ENCODE measurements at regions not wholly inside any gene's neighbourhood (a gene's known extent, or its start where the extent isn't known, plus 50 kb on each side); places are given as distances from the start of the nearest gene placed in this dataset.

- no peaks in the 10 kb centered on the region for H3K27me3 ChIP-seq (replicated peaks)
- H3K27ac ChIP-seq, result no peak overlapping the region
- no peak overlapping the region for H3K4me3 ChIP-seq (ENCODE audit: low read depth, low read length)
- H3K36me3 ChIP-seq (replicated peaks), result no peaks in the 10 kb centered on the region
- TF ChIP-seq, protein P1, sequence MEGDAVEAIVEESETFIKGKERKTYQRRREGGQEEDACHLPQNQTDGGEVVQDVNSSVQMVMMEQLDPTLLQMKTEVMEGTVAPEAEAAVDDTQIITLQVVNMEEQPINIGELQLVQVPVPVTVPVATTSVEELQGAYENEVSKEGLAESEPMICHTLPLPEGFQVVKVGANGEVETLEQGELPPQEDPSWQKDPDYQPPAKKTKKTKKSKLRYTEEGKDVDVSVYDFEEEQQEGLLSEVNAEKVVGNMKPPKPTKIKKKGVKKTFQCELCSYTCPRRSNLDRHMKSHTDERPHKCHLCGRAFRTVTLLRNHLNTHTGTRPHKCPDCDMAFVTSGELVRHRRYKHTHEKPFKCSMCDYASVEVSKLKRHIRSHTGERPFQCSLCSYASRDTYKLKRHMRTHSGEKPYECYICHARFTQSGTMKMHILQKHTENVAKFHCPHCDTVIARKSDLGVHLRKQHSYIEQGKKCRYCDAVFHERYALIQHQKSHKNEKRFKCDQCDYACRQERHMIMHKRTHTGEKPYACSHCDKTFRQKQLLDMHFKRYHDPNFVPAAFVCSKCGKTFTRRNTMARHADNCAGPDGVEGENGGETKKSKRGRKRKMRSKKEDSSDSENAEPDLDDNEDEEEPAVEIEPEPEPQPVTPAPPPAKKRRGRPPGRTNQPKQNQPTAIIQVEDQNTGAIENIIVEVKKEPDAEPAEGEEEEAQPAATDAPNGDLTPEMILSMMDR (IDR thresholded peaks at IDR 0.05; ENCODE audit: low read depth, low read length, missing control alignments), result no peak
- in situ Hi-C loops (cut with HindIII; ENCODE audit: low pct_ligation_motif_present, low sequenced_read_pairs), result no loop called here
- DNase-seq, result no peak
Observed at GRCh38 chr6:2547355-2547754, 203.4 kb downstream of the MYLK4 start.

- in situ Hi-C loops (cut with HindIII; ENCODE audit: low pct_ligation_motif_present, low sequenced_read_pairs), result no loop called here
- TF ChIP-seq, protein P1 (IDR thresholded peaks at IDR 0.05; ENCODE audit: low read depth, low read length, missing control alignments), result no peak
Observed at GRCh38 chr6:2546901-2547300, 203.8 kb downstream of the MYLK4 start.

DNA sequence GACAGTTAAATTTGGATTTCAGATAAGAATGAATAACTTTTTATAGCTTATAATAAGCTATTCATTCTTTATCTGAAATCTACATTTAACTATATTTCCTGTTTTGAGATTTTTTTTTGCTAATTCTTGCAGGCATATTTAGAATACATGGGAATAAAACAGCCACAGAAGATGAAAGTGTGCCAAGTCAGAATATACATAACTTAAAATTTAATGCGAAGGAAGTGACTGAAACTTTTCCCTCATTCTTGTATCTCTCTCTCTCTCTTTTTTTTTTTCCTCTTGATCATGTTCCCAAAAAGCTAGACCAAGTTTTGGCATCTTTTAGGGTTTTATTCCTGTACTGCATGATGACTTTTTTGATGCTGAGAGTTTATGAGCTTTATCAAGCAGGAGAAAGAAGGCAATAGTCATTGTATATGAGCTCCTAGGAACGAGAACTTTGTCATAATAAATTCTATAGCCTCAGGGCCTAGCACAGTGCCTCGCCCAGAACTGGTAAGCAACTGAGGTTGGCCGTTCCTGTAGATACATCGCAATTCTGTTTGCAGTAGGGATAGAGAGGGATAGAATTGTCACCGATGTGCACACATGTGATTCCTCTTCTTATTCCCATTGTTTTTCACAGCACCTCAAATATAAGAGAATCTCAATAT, 205.2 kb downstream of the MYLK4 start:
- no peaks in the 10 kb centered on the region for H3K27me3 ChIP-seq (replicated peaks)
- no peak overlapping the region for H3K4me3 ChIP-seq (ENCODE audit: low read depth, low read length)
- no peaks in the 10 kb centered on the region for H3K36me3 ChIP-seq (replicated peaks)
- H3K27ac ChIP-seq, result no peak overlapping the region
- TF ChIP-seq, protein P1 (IDR thresholded peaks at IDR 0.05; ENCODE audit: low read depth, low read length, missing control alignments), result no peak
- in situ Hi-C loops (cut with HindIII; ENCODE audit: low pct_ligation_motif_present, low sequenced_read_pairs), result no loop called here
- DNase-seq, result no peak

More at GRCh38 chr6:2546901-2547300, 203.8 kb downstream of the MYLK4 start:
- Histone ChIP-seq H3K27me3 (replicated peaks) (no peaks in the 10 kb centered on the region), H3K27ac (no peak overlapping the region), H3K4me3 (ENCODE audit: low read depth, low read length) (no peak overlapping the region), H3K36me3 (replicated peaks) (no peaks in the 10 kb centered on the region)
- no peak for DNase-seq

GRCh38 chr6:2543321-2543720, 207.4 kb downstream of the MYLK4 start:
- Histone ChIP-seq H3K4me3 (ENCODE audit: low read depth, low read length) (no peak overlapping the region), H3K36me3 (replicated peaks) (no peaks in the 10 kb centered on the region), H3K27me3 (replicated peaks) (no peaks in the 10 kb centered on the region), H3K27ac (no peak overlapping the region)
- in situ Hi-C loops (cut with HindIII; ENCODE audit: low pct_ligation_motif_present, low sequenced_read_pairs), result no loop called here
- TF ChIP-seq, protein P1 (IDR thresholded peaks at IDR 0.05; ENCODE audit: low read depth, low read length, missing control alignments), result no peak
- DNase-seq, result no peak

DNA sequence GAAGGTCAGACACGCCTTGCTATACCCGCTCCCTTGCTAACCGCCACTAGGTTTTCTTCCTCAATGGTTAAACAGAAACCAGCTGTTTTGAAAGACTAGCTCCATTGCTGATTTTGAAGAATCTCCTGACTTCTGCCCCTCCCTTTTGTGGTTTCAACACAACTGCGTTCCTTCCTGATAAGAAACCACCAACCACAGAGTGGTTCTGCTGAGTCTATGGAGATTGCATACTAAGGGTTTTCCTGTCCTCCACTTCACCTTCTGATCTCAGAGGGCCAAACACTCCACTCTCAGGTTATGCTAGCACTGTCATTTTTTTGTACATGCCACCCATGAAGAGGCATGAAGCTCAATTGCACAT, 207.9 kb downstream of the MYLK4 start:
- H3K27me3 ChIP-seq (replicated peaks), result no peaks in the 10 kb centered on the region
- in situ Hi-C loops (cut with HindIII; ENCODE audit: low pct_ligation_motif_present, low sequenced_read_pairs), result no loop called here
- no peaks in the 10 kb centered on the region for H3K36me3 ChIP-seq (replicated peaks)
- peak; percentile 91 for DNase-seq
- TF ChIP-seq, protein P1 (IDR thresholded peaks at IDR 0.05; ENCODE audit: low read depth, low read length, missing control alignments), result no peak
- no peak overlapping the region for H3K27ac ChIP-seq
- no peak overlapping the region for H3K4me3 ChIP-seq (ENCODE audit: low read depth, low read length)
